Endothelial cell (in vitro differentiated cells): ENCODE measurements at regions not wholly inside any gene's neighbourhood (a gene's known extent, or its start where the extent isn't known, plus 50 kb on each side); places are given as distances from the start of the nearest gene placed in this dataset.

Experiments
- DNase-seq: peaks from one replicate; pipeline ENCODE4 v3.0.0; 2021; ENCODE audit warnings: low spot score
- H3K27ac Mint-ChIP-seq: one replicate; pipeline ENCODE4 v1.8.0; 2021; ENCODE audit warnings: mixed read lengths, inconsistent platforms; ENCODE audit not compliant: unreplicated experiment
- H3K27me3 Mint-ChIP-seq: one replicate; pipeline ENCODE4 v1.8.0; 2021; ENCODE audit warnings: mild to moderate bottlenecking, moderate library complexity, mixed read lengths, inconsistent platforms; ENCODE audit not compliant: unreplicated experiment
- H3K36me3 Mint-ChIP-seq: one replicate; pipeline ENCODE4 v1.8.0; 2021; ENCODE audit warnings: mild to moderate bottlenecking, low read depth, mixed read lengths, inconsistent platforms; ENCODE audit not compliant: unreplicated experiment
- H3K4me1 Mint-ChIP-seq: one replicate; pipeline ENCODE4 v1.8.0; 2021; ENCODE audit warnings: mild to moderate bottlenecking, mixed read lengths, inconsistent platforms; ENCODE audit not compliant: unreplicated experiment
- H3K4me3 Mint-ChIP-seq: one replicate; pipeline ENCODE4 v1.8.0; 2021; ENCODE audit warnings: mild to moderate bottlenecking, mixed read lengths, inconsistent platforms; ENCODE audit not compliant: unreplicated experiment
- H3K9me3 Mint-ChIP-seq: one replicate; pipeline ENCODE4 v1.8.0; 2021; ENCODE audit warnings: mixed read lengths, inconsistent platforms; ENCODE audit not compliant: unreplicated experiment
- CTCF ChIP-seq: fragments of 200-600 bp; sonication (generic); IDR thresholded peaks from one replicate; pipeline ENCODE4 v1.5.0; 2021; ENCODE audit warnings: antibody characterized with exemption; ENCODE audit not compliant: unreplicated experiment

GRCh38 chr13:100845128-100845757, 170.6 kb upstream of the TMTC4 start:
- no peak for TF ChIP-seq CTCF
- Mint-ChIP-seq H3K4me3 (no peak overlapping the region), H3K27ac (no peak overlapping the region), H3K9me3 (no peaks in the 10 kb centered on the region), H3K4me1 (no peaks in the 10 kb centered on the region), H3K27me3 (peaks cover 1% of the 10 kb centered on the region), H3K36me3 (no peaks in the 10 kb centered on the region)
- DNase-seq: no peak

GRCh38 chr13:100842136-100842535, 167.5 kb upstream of the TMTC4 start:
- no peak for TF ChIP-seq CTCF
- no peaks in the 10 kb centered on the region for H3K4me1 Mint-ChIP-seq
- no peak overlapping the region for H3K4me3 Mint-ChIP-seq
- no peak overlapping the region for H3K27ac Mint-ChIP-seq
- H3K27me3 Mint-ChIP-seq: peaks cover 4% of the 10 kb centered on the region
- DNase-seq: no peak
- no peaks in the 10 kb centered on the region for H3K9me3 Mint-ChIP-seq
- H3K36me3 Mint-ChIP-seq: no peaks in the 10 kb centered on the region

GRCh38 chr13:100838387-100838786, 163.8 kb upstream of the TMTC4 start:
- no peak overlapping the region for H3K4me3 Mint-ChIP-seq
- H3K9me3 Mint-ChIP-seq: no peaks in the 10 kb centered on the region
- no peaks in the 10 kb centered on the region for H3K36me3 Mint-ChIP-seq
- no peak overlapping the region for H3K27ac Mint-ChIP-seq
- DNase-seq: no peak
- TF ChIP-seq CTCF: no peak
- no peaks in the 10 kb centered on the region for H3K4me1 Mint-ChIP-seq
- H3K27me3 Mint-ChIP-seq: peaks cover 4% of the 10 kb centered on the region

- no peak for DNase-seq
- H3K27ac Mint-ChIP-seq: no peak overlapping the region
- H3K4me3 Mint-ChIP-seq: no peak overlapping the region
- no peak for TF ChIP-seq CTCF
- H3K36me3 Mint-ChIP-seq: no peaks in the 10 kb centered on the region
- peaks cover 4% of the 10 kb centered on the region for H3K27me3 Mint-ChIP-seq
- no peaks in the 10 kb centered on the region for H3K9me3 Mint-ChIP-seq
- H3K4me1 Mint-ChIP-seq: no peaks in the 10 kb centered on the region
Measured at GRCh38 chr13:100837631-100838030, 163.0 kb upstream of the TMTC4 start.

- Mint-ChIP-seq H3K4me1 (no peaks in the 10 kb centered on the region), H3K4me3 (no peak overlapping the region), H3K9me3 (no peaks in the 10 kb centered on the region), H3K27me3 (peaks cover 4% of the 10 kb centered on the region), H3K27ac (no peak overlapping the region), H3K36me3 (no peaks in the 10 kb centered on the region)
- no peak for DNase-seq
- TF ChIP-seq CTCF: no peak
Measured at GRCh38 chr13:100836711-100837110, 162.1 kb upstream of the TMTC4 start.
